HK-2 (cell line): ENCODE measurements at regions not wholly inside any gene's neighbourhood (a gene's known extent, or its start where the extent isn't known, plus 50 kb on each side); places are given as distances from the start of the nearest gene placed in this dataset.

Experiments used
- DNase-seq: peaks from one replicate; pipeline ENCODE4 v3.0.0-alpha.2; 2018; ENCODE audit not compliant: unreplicated experiment

- DNase-seq: no peak
Observed at GRCh38 chr10:131445623-131446022, 134.1 kb upstream of the TCERG1L start.

GRCh38 chr10:131446171-131446570, 134.7 kb upstream of the TCERG1L start:
- DNase-seq: no peak

GRCh38 chr10:131448171-131448570, 136.7 kb upstream of the TCERG1L start:
- DNase-seq: no peak

GRCh38 chr10:131448883-131449282, 137.4 kb upstream of the TCERG1L start:
- no peak for DNase-seq

- DNase-seq: no peak
Observed at GRCh38 chr10:131450216-131450765, 138.8 kb upstream of the TCERG1L start.

- no peak for DNase-seq
Observed at GRCh38 chr10:131451407-131452015, 140.0 kb upstream of the TCERG1L start.

- DNase-seq: no peak
Observed at GRCh38 chr10:131452926-131453720, 141.6 kb upstream of the TCERG1L start.

GRCh38 chr10:131453721-131454634, 142.5 kb upstream of the TCERG1L start:
- peak; percentile 78 for DNase-seq

GRCh38 chr10:131456411-131456810, 144.9 kb upstream of the TCERG1L start:
- no peak for DNase-seq

- no peak for DNase-seq
Observed at GRCh38 chr10:131461093-131461492, 149.6 kb upstream of the TCERG1L start.

GRCh38 chr10:131464789-131465188, 153.3 kb upstream of the TCERG1L start:
- no peak for DNase-seq

GRCh38 chr10:131469551-131469950, 158.0 kb upstream of the TCERG1L start:
- no peak for DNase-seq

- DNase-seq: no peak
Observed at GRCh38 chr10:131473645-131474044, 162.1 kb upstream of the TCERG1L start.

GRCh38 chr10:131474416-131474815, 162.9 kb upstream of the TCERG1L start:
- no peak for DNase-seq

GRCh38 chr10:131475043-131475442, 163.5 kb upstream of the TCERG1L start:
- no peak for DNase-seq

- DNase-seq: no peak
Observed at GRCh38 chr10:131475803-131476202, 164.3 kb upstream of the TCERG1L start.

GRCh38 chr10:131477457-131478121, 166.1 kb upstream of the TCERG1L start:
- no peak for DNase-seq

GRCh38 chr10:131478377-131478989, 167.0 kb upstream of the TCERG1L start:
- no peak for DNase-seq

- no peak for DNase-seq
Observed at GRCh38 chr10:131480066-131480465, 168.5 kb upstream of the TCERG1L start.

- no peak for DNase-seq
Observed at GRCh38 chr10:131480861-131481260, 169.3 kb upstream of the TCERG1L start.

GRCh38 chr10:131485732-131486131, 174.2 kb upstream of the TCERG1L start:
- no peak for DNase-seq
